Neural progenitor cell (in vitro differentiated cells): ENCODE measurements at regions not wholly inside any gene's neighbourhood (a gene's known extent, or its start where the extent isn't known, plus 50 kb on each side); places are given as distances from the start of the nearest gene placed in this dataset.

ENCODE experiments used
- DNase-seq: peaks from one replicate; pipeline ENCODE4 v3.0.0-alpha.2; 2016; ENCODE audit warnings: low spot score
- H2AFZ ChIP-seq: fragments of 200-600 bp; sonication (generic); replicated peaks from 2 replicates; pipeline ENCODE4 v1.6.1; 2016; ENCODE audit warnings: antibody characterized with exemption
- H3F3A ChIP-seq: fragments of 200-600 bp; sonication (generic); 2 replicates; pipeline ENCODE4 v1.6.1; 2016; ENCODE audit warnings: antibody characterized with exemption, low read depth
- H3K27ac ChIP-seq: fragments of 200-600 bp; sonication (generic); 2 replicates; pipeline ENCODE4 v1.5.1; 2016; ENCODE audit warnings: mild to moderate bottlenecking
- H3K27me3 ChIP-seq: fragments of 200-600 bp; sonication (generic); 2 replicates; pipeline ENCODE4 v1.6.1; 2016; ENCODE audit warnings: mild to moderate bottlenecking, moderate library complexity
- H3K36me3 ChIP-seq: fragments of 200-600 bp; sonication (generic); 2 replicates; pipeline ENCODE4 v1.5.1; 2016
- H3K4me1 ChIP-seq: fragments of 200-600 bp; sonication (generic); 2 replicates; pipeline ENCODE4 v1.6.1; 2016; ENCODE audit warnings: mixed run types
- H3K4me2 ChIP-seq: fragments of 200-600 bp; sonication (generic); 2 replicates; pipeline ENCODE4 v1.6.1; 2016
- H3K4me3 ChIP-seq: fragments of 200-600 bp; sonication (generic); 2 replicates; pipeline ENCODE4 v1.5.1; 2016
- H3K79me2 ChIP-seq: fragments of 200-600 bp; sonication (generic); 2 replicates; pipeline ENCODE4 v1.6.1; 2016; ENCODE audit warnings: low read depth
- H3K9ac ChIP-seq: fragments of 200-600 bp; sonication (generic); 2 replicates; pipeline ENCODE4 v1.6.1; 2016
- H3K9me3 ChIP-seq: fragments of 200-600 bp; sonication (generic); 2 replicates; pipeline ENCODE4 v1.5.1; 2016; ENCODE audit warnings: low read depth
- H4K20me1 ChIP-seq: fragments of 200-600 bp; sonication (generic); 2 replicates; pipeline ENCODE4 v1.6.1; 2016; ENCODE audit warnings: low read depth
- H3K27ac Mint-ChIP-seq: 3 replicates; pipeline ENCODE4 v1.8.0; 2021; ENCODE audit warnings: mixed read lengths
- H3K27me3 Mint-ChIP-seq: 2 replicates; pipeline ENCODE4 v1.8.0; 2022; ENCODE audit warnings: low read depth, mild to moderate bottlenecking, inconsistent platforms, moderate library complexity, mixed read lengths; ENCODE audit not compliant: insufficient read depth
- H3K36me3 Mint-ChIP-seq: 3 replicates; pipeline ENCODE4 v1.8.0; 2021; ENCODE audit warnings: mixed read lengths
- H3K4me1 Mint-ChIP-seq: 3 replicates; pipeline ENCODE4 v1.8.0; 2021; ENCODE audit warnings: mixed read lengths
- H3K4me3 Mint-ChIP-seq: 3 replicates; pipeline ENCODE4 v1.8.0; 2021; ENCODE audit warnings: mild to moderate bottlenecking, moderate library complexity, mixed read lengths
- H3K9me3 Mint-ChIP-seq: 3 replicates; pipeline ENCODE4 v1.8.0; 2020; ENCODE audit warnings: mixed read lengths
- CTCF ChIP-seq: fragments of 200-600 bp; sonication (generic); IDR thresholded peaks from 2 replicates; pipeline ENCODE4 v1.5.1; 2017; ENCODE audit warnings: antibody characterized with exemption, mild to moderate bottlenecking
- EZH2 ChIP-seq: fragments of 200-600 bp; sonication (generic); IDR thresholded peaks from 2 replicates; pipeline ENCODE4 v1.6.1; 2017; ENCODE audit warnings: antibody characterized with exemption, mild to moderate bottlenecking, moderate library complexity
- EZH2phosphoT487 ChIP-seq: fragments of 200-600 bp; sonication (generic); IDR thresholded peaks from 2 replicates; pipeline ENCODE4 v1.6.1; 2017; ENCODE audit warnings: antibody characterized with exemption

GRCh38 chr5:159543326-159543725 lies 213.0 kb upstream of the IL12B start:
- Mint-ChIP-seq H3K36me3 (no peaks in the 10 kb centered on the region), H3K9me3 (peaks cover 5% of the 10 kb centered on the region), H3K27ac (no peak overlapping the region), H3K4me3 (no peak overlapping the region), H3K27me3 (no peaks in the 10 kb centered on the region), H3K4me1 (peaks cover 4% of the 10 kb centered on the region)
- TF ChIP-seq EZH2 (no peak), CTCF (no peak), EZH2phosphoT487 (no peak)
- DNase-seq, result no peak
- Histone ChIP-seq H2AFZ (no peak overlapping the region), H3K27me3 (no peaks in the 10 kb centered on the region), H3K9ac (no peak overlapping the region), H3K9me3 (no peaks in the 10 kb centered on the region), H3K79me2 (no peaks in the 10 kb centered on the region), H3K36me3 (no peaks in the 10 kb centered on the region), H3F3A (no peaks in the 10 kb centered on the region), H4K20me1 (no peaks in the 10 kb centered on the region), H3K4me1 (no peaks in the 10 kb centered on the region), H3K27ac (no peak overlapping the region), H3K4me3 (no peak overlapping the region), H3K4me2 (no peak overlapping the region)

- Mint-ChIP-seq H3K4me3 (no peak overlapping the region), H3K9me3 (peaks cover 5% of the 10 kb centered on the region), H3K36me3 (no peaks in the 10 kb centered on the region), H3K27ac (no peak overlapping the region), H3K4me1 (peaks cover 4% of the 10 kb centered on the region), H3K27me3 (no peaks in the 10 kb centered on the region)
- H3K9ac ChIP-seq, result no peak overlapping the region
- H3K79me2 ChIP-seq, result no peaks in the 10 kb centered on the region
- H3K27ac ChIP-seq, result no peak overlapping the region
- H3K4me3 ChIP-seq, result no peak overlapping the region
- H3K4me2 ChIP-seq, result no peak overlapping the region
- no peaks in the 10 kb centered on the region for H4K20me1 ChIP-seq
- TF ChIP-seq EZH2phosphoT487, result no peak
- no peak for TF ChIP-seq EZH2
- no peak for TF ChIP-seq CTCF
- H3K9me3 ChIP-seq, result no peaks in the 10 kb centered on the region
- no peaks in the 10 kb centered on the region for H3K36me3 ChIP-seq
- no peaks in the 10 kb centered on the region for H3F3A ChIP-seq
- no peak overlapping the region for H2AFZ ChIP-seq
- no peaks in the 10 kb centered on the region for H3K27me3 ChIP-seq
- no peaks in the 10 kb centered on the region for H3K4me1 ChIP-seq
- no peak for DNase-seq
These were observed 214.9 kb upstream of the IL12B start for GRCh38 chr5:159545156-159545555.

- no peak overlapping the region for H3K4me3 ChIP-seq
- DNase-seq, result no peak
- H3K27ac ChIP-seq, result no peak overlapping the region
- H4K20me1 ChIP-seq, result no peaks in the 10 kb centered on the region
- TF ChIP-seq CTCF (no peak), EZH2 (no peak), EZH2phosphoT487 (no peak)
- H2AFZ ChIP-seq, result no peak overlapping the region
- no peak overlapping the region for H3K9ac ChIP-seq
- H3K4me3 Mint-ChIP-seq, result no peak overlapping the region
- H3K79me2 ChIP-seq, result no peaks in the 10 kb centered on the region
- no peak overlapping the region for H3K27ac Mint-ChIP-seq
- peaks cover 7% of the 10 kb centered on the region for H3K9me3 Mint-ChIP-seq
- no peaks in the 10 kb centered on the region for H3K4me1 ChIP-seq
- no peak overlapping the region for H3K4me2 ChIP-seq
- H3K27me3 Mint-ChIP-seq, result no peaks in the 10 kb centered on the region
- H3F3A ChIP-seq, result no peaks in the 10 kb centered on the region
- no peaks in the 10 kb centered on the region for H3K27me3 ChIP-seq
- no peaks in the 10 kb centered on the region for H3K36me3 Mint-ChIP-seq
- H3K36me3 ChIP-seq, result no peaks in the 10 kb centered on the region
- peaks cover 4% of the 10 kb centered on the region for H3K4me1 Mint-ChIP-seq
- no peaks in the 10 kb centered on the region for H3K9me3 ChIP-seq
These were observed 217.3 kb upstream of the IL12B start for GRCh38 chr5:159547466-159548195.
